Progenitor cell of endocrine pancreas (in vitro differentiated cells): ENCODE measurements at regions not wholly inside any gene's neighbourhood (a gene's known extent, or its start where the extent isn't known, plus 50 kb on each side); places are given as distances from the start of the nearest gene placed in this dataset.

Experiments used
- DNase-seq: peaks from one replicate; pipeline ENCODE4 v3.0.0; 2021; ENCODE audit warnings: low spot score; ENCODE audit not compliant: unreplicated experiment
- H3K27ac Mint-ChIP-seq: 2 replicates; pipeline ENCODE4 v1.8.0; 2021; ENCODE audit warnings: mild to moderate bottlenecking, moderate library complexity, mixed read lengths
- H3K27me3 Mint-ChIP-seq: 2 replicates; pipeline ENCODE4 v1.8.0; 2021; ENCODE audit warnings: mixed read lengths
- H3K36me3 Mint-ChIP-seq: 2 replicates; pipeline ENCODE4 v1.8.0; 2022; ENCODE audit warnings: mixed read lengths; ENCODE audit not compliant: insufficient read depth
- H3K4me1 Mint-ChIP-seq: 2 replicates; pipeline ENCODE4 v1.8.0; 2021; ENCODE audit warnings: low read depth, mixed read lengths
- H3K4me3 Mint-ChIP-seq: 2 replicates; pipeline ENCODE4 v1.8.0; 2021; ENCODE audit warnings: low read depth, mild to moderate bottlenecking, moderate library complexity, mixed read lengths
- H3K9me3 Mint-ChIP-seq: 2 replicates; pipeline ENCODE4 v1.8.0; 2021; ENCODE audit warnings: low read depth, mixed read lengths
- CTCF ChIP-seq: fragments of 200-600 bp; sonication (generic); IDR thresholded peaks from one replicate; pipeline ENCODE4 v1.5.0; 2021; ENCODE audit warnings: antibody characterized with exemption, mild to moderate bottlenecking; ENCODE audit not compliant: unreplicated experiment

- H3K4me1 Mint-ChIP-seq = no peaks in the 10 kb centered on the region
- no peak overlapping the region for H3K4me3 Mint-ChIP-seq
- peaks cover 3% of the 10 kb centered on the region for H3K27me3 Mint-ChIP-seq
- H3K9me3 Mint-ChIP-seq = peaks cover 3% of the 10 kb centered on the region
- H3K36me3 Mint-ChIP-seq = no peaks in the 10 kb centered on the region
- TF ChIP-seq CTCF = no peak
- no peak for DNase-seq
- H3K27ac Mint-ChIP-seq = no peak overlapping the region
Measured at GRCh38 chr4:14853176-14853943, 148.9 kb upstream of the CPEB2 start.

- no peak overlapping the region for H3K4me3 Mint-ChIP-seq
- no peak for TF ChIP-seq CTCF
- no peak for DNase-seq
- H3K4me1 Mint-ChIP-seq = no peaks in the 10 kb centered on the region
- no peak overlapping the region for H3K27ac Mint-ChIP-seq
- H3K9me3 Mint-ChIP-seq = peaks cover 3% of the 10 kb centered on the region
- H3K36me3 Mint-ChIP-seq = no peaks in the 10 kb centered on the region
- peaks cover 3% of the 10 kb centered on the region for H3K27me3 Mint-ChIP-seq
Measured at GRCh38 chr4:14855719-14856061, 146.6 kb upstream of the CPEB2 start.

- Mint-ChIP-seq H3K27ac (no peak overlapping the region), H3K9me3 (peaks cover 3% of the 10 kb centered on the region), H3K4me1 (no peaks in the 10 kb centered on the region), H3K4me3 (no peak overlapping the region), H3K36me3 (no peaks in the 10 kb centered on the region), H3K27me3 (peaks cover 3% of the 10 kb centered on the region)
- DNase-seq = no peak
- no peak for TF ChIP-seq CTCF
Measured at GRCh38 chr4:14856062-14856933, 146.0 kb upstream of the CPEB2 start.

GRCh38 chr4:14856934-14857235, 145.4 kb upstream of the CPEB2 start:
- Mint-ChIP-seq H3K36me3 (no peaks in the 10 kb centered on the region), H3K9me3 (peaks cover 3% of the 10 kb centered on the region), H3K4me1 (no peaks in the 10 kb centered on the region), H3K27me3 (peaks cover 3% of the 10 kb centered on the region), H3K27ac (no peak overlapping the region), H3K4me3 (no peak overlapping the region)
- no peak for DNase-seq
- no peak for TF ChIP-seq CTCF

- no peak for DNase-seq
- no peak overlapping the region for H3K4me3 Mint-ChIP-seq
- H3K9me3 Mint-ChIP-seq = peaks cover 3% of the 10 kb centered on the region
- peaks cover 3% of the 10 kb centered on the region for H3K27me3 Mint-ChIP-seq
- no peak for TF ChIP-seq CTCF
- no peaks in the 10 kb centered on the region for H3K36me3 Mint-ChIP-seq
- H3K4me1 Mint-ChIP-seq = no peaks in the 10 kb centered on the region
- H3K27ac Mint-ChIP-seq = no peak overlapping the region
Measured at GRCh38 chr4:14857475-14857874, 144.8 kb upstream of the CPEB2 start.
